Cerebellar cortex (tissue), 1 donor: ENCODE measurements at regions not wholly inside any gene's neighbourhood (a gene's known extent, or its start where the extent isn't known, plus 50 kb on each side); places are given as distances from the start of the nearest gene placed in this dataset.
A peak's percentile ranks its signal among the peaks of the same experiment; 100 is the strongest.
"Not testable (repeated sequence)": the region's sequence is repeated elsewhere in the genome, so short reads cannot be mapped to it uniquely, and the experiment has no call there.

ENCODE experiments used
- DNase-seq: peaks from one replicate; pipeline ENCODE4 v3.0.0-alpha.2; 2015; ENCODE audit warnings: low spot score

- DNase-seq: peak; percentile 19
These were observed 307.1 kb upstream of the RSPO3 start for GRCh38 chr6:126811321-126811720.

- no peak for DNase-seq
These were observed 306.5 kb upstream of the RSPO3 start for GRCh38 chr6:126812010-126812409.

- DNase-seq: no peak
These were observed 305.8 kb upstream of the RSPO3 start for GRCh38 chr6:126812651-126813050.

- DNase-seq: no peak
These were observed 297.8 kb upstream of the RSPO3 start for GRCh38 chr6:126820634-126821033.

GRCh38 chr6:126821706-126822105 lies 296.8 kb upstream of the RSPO3 start:
- no peak for DNase-seq

GRCh38 chr6:126824226-126824625 lies 294.2 kb upstream of the RSPO3 start:
- DNase-seq: no peak

GRCh38 chr6:126824815-126825214 lies 293.7 kb upstream of the RSPO3 start:
- DNase-seq: no peak

GRCh38 chr6:126826166-126826714 lies 292.2 kb upstream of the RSPO3 start:
- no peak for DNase-seq

- no peak for DNase-seq
These were observed 287.0 kb upstream of the RSPO3 start for GRCh38 chr6:126831461-126831860.

GRCh38 chr6:126842769-126843168 lies 275.7 kb upstream of the RSPO3 start:
- DNase-seq: no peak

- no peak for DNase-seq
These were observed 270.4 kb upstream of the RSPO3 start for GRCh38 chr6:126848119-126848518.

- no peak for DNase-seq
These were observed 250.8 kb upstream of the RSPO3 start for GRCh38 chr6:126867641-126868040.

- DNase-seq: no peak
These were observed 245.1 kb upstream of the RSPO3 start for GRCh38 chr6:126873351-126873750.

- DNase-seq: no peak
These were observed 244.7 kb upstream of the RSPO3 start for GRCh38 chr6:126873791-126874190.

- no peak for DNase-seq
These were observed 242.0 kb upstream of the RSPO3 start for GRCh38 chr6:126876446-126876845.

- DNase-seq: no peak
These were observed 237.5 kb upstream of the RSPO3 start for GRCh38 chr6:126880964-126881363.

- no peak for DNase-seq
These were observed 232.4 kb upstream of the RSPO3 start for GRCh38 chr6:126886106-126886505.

- DNase-seq: no peak
These were observed 229.4 kb upstream of the RSPO3 start for GRCh38 chr6:126888727-126889725.

GRCh38 chr6:126890055-126890454 lies 228.4 kb upstream of the RSPO3 start:
- DNase-seq: no peak

- DNase-seq: no peak
These were observed 227.3 kb upstream of the RSPO3 start for GRCh38 chr6:126891158-126891557.

- DNase-seq: not testable (repeated sequence)
These were observed 225.6 kb upstream of the RSPO3 start for GRCh38 chr6:126892869-126893268.

- no peak for DNase-seq
These were observed 220.7 kb upstream of the RSPO3 start for GRCh38 chr6:126897758-126898157.

GRCh38 chr6:126904176-126904575 lies 214.3 kb upstream of the RSPO3 start:
- DNase-seq: no peak
